ENCODE measurements at regions not wholly inside any gene's neighbourhood (a gene's known extent, or its start where the extent isn't known, plus 50 kb on each side); places are given as distances from the start of the nearest gene placed in this dataset.

- DNase-seq (ENCODE audit: low read depth): no peak
Measured at GRCh38 chr5:68565427-68565826, 349.9 kb downstream of the PIK3R1 start.

GRCh38 chr5:68576805-68577204, 361.2 kb downstream of the PIK3R1 start:
- no peak for DNase-seq (ENCODE audit: low read depth)

GRCh38 chr5:68582284-68582683, 366.7 kb downstream of the PIK3R1 start:
- DNase-seq (ENCODE audit: low read depth): no peak

- DNase-seq (ENCODE audit: low read depth): no peak
Measured at GRCh38 chr5:68587171-68587570, 371.6 kb downstream of the PIK3R1 start.

- DNase-seq (ENCODE audit: low read depth): no peak
Measured at GRCh38 chr5:68591850-68592249, 376.3 kb downstream of the PIK3R1 start.

GRCh38 chr5:68592351-68592750, 376.8 kb downstream of the PIK3R1 start:
- DNase-seq (ENCODE audit: low read depth): no peak

- no peak for DNase-seq (ENCODE audit: low read depth)
Measured at GRCh38 chr5:68593211-68593671, 377.7 kb downstream of the PIK3R1 start.

GRCh38 chr5:68612972-68613371, 397.4 kb downstream of the PIK3R1 start:
- DNase-seq (ENCODE audit: low read depth): no peak

GRCh38 chr5:68618501-68618900, 402.9 kb downstream of the PIK3R1 start:
- DNase-seq (ENCODE audit: low read depth): no peak

- no peak for DNase-seq (ENCODE audit: low read depth)
Measured at GRCh38 chr5:68627001-68627400, 411.4 kb downstream of the PIK3R1 start.

GRCh38 chr5:68628082-68628814, 412.7 kb downstream of the PIK3R1 start:
- DNase-seq (ENCODE audit: low read depth): no peak

- no peak for DNase-seq (ENCODE audit: low read depth)
Measured at GRCh38 chr5:68630354-68630753, 414.8 kb downstream of the PIK3R1 start.

GRCh38 chr5:68631884-68632283, 416.3 kb downstream of the PIK3R1 start:
- DNase-seq (ENCODE audit: low read depth): no peak

GRCh38 chr5:68641211-68641610, 425.7 kb downstream of the PIK3R1 start:
- DNase-seq (ENCODE audit: low read depth): no peak

- DNase-seq (ENCODE audit: low read depth): no peak
Measured at GRCh38 chr5:68643064-68643463, 427.5 kb downstream of the PIK3R1 start.

- DNase-seq (ENCODE audit: low read depth): no peak
Measured at GRCh38 chr5:68644971-68645370, 429.4 kb downstream of the PIK3R1 start.

GRCh38 chr5:68646144-68646543, 430.6 kb downstream of the PIK3R1 start:
- DNase-seq (ENCODE audit: low read depth): no peak

GRCh38 chr5:68647743-68648142, 432.2 kb downstream of the PIK3R1 start:
- no peak for DNase-seq (ENCODE audit: low read depth)

GRCh38 chr5:68648944-68649857, 433.6 kb downstream of the PIK3R1 start:
- DNase-seq (ENCODE audit: low read depth): no peak

GRCh38 chr5:68652534-68652965, 437.0 kb downstream of the PIK3R1 start:
- no peak for DNase-seq (ENCODE audit: low read depth)

GRCh38 chr5:68653471-68653870, 437.9 kb downstream of the PIK3R1 start:
- DNase-seq (ENCODE audit: low read depth): no peak

GRCh38 chr5:68657055-68657961, 436.5 kb upstream of the SLC30A5 start:
- DNase-seq (ENCODE audit: low read depth): no peak
